GM18511 (cell line): ENCODE measurements at regions not wholly inside any gene's neighbourhood (a gene's known extent, or its start where the extent isn't known, plus 50 kb on each side); places are given as distances from the start of the nearest gene placed in this dataset.
"Not testable (repeated sequence)": the region's sequence is repeated elsewhere in the genome, so short reads cannot be mapped to it uniquely, and the experiment has no call there.

Experiments
- ATAC-seq: cut with Tn5 transposase; IDR thresholded peaks from one replicate; pipeline ENCODE4 v1.9.1; 2021; ENCODE audit warnings: mild to moderate bottlenecking, moderate library complexity; ENCODE audit not compliant: unreplicated experiment

DNA sequence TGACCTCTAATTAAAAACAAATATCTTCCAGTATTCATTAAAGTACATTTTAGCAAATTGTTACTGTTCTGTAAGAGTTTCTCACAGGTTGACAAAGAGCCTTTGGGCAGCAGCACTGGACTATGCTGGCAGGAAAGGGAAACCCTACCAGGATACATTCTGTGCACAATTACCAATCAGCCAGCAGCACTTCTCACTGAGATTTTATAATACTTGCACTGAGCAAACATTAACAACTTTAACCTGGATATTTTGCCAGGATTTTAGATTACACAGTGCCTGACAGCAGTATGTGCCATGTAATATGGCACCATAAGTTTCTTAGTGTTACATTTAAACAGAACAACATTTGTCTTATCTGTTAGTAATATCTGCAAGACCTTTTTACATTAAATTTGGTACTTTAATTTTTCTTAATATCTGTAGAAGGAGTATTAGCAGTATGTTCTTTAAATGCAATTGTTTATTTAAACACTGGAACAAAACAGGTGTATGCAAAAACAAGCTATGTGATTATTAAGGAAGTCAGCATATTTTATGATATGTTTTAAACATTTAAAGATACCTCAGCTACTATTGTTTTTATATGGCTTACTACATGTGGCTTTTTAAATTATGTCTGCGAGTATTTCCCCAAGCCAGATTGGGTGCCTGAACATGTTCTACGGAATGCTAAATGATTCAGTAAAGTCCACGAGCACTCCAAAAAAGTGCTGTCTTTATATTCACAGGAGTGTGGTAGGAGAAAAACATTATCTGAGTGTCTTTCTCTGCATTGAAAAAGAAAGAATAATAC is 699.0 kb upstream of the LUZP2 start:
- ATAC-seq = no peak

DNA sequence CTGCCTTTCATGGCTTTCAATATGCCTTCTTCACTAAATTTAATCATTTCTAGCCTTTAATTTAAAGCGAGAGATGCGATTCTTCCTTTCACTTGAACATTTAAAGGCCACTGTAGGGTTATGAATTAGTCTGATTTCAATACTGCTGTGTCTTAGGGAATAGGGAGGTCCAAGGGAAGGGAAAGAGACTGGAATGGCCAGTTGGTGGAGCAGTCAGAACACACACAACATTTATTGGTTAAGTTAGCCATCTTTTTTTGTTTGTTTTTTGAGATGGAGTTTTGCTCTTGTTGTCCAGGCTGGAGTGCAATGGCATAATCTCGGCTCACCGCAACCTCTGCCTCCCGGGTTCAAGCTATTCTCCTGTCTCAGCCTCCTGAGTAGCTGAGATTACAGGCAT is 662.5 kb upstream of the LUZP2 start:
- not testable (repeated sequence) for ATAC-seq

DNA sequence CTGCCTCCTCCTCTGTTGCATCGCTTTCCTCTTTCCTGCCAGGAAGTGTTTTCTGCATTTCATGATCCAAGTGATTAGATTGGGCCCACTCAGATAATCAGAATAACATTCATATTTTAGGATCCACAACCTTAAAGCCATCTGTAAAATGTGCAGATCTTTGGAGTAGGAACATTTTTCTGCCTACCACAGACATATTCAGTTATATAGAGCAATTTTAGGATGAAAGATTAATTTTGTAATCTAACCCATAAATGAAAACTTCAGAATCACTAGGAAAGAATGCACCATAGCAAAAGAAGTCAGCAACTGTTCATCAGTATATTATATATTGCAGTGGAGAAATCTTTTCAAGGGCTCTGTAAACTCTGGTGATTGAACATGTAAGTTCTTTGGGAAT is 659.9 kb upstream of the LUZP2 start:
- no peak for ATAC-seq

DNA sequence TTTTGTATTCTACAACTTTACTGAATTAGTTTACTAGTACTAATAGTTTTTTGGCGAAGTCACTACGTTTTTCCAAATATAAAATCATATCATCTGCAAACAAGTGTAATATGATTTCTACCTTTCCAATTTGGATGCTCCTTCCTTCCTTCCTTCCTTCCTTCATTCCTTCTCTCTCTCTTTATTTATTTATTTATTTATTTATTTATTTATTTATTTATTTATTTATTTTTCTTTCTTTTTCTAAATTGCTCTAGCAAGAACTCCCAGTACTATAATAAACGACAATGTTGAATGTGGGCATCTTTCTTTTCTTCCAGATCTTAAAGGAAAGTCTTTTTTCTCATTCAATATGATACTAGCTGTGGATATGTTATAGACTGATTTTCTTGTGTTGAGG is 656.0 kb upstream of the LUZP2 start:
- no peak for ATAC-seq

DNA sequence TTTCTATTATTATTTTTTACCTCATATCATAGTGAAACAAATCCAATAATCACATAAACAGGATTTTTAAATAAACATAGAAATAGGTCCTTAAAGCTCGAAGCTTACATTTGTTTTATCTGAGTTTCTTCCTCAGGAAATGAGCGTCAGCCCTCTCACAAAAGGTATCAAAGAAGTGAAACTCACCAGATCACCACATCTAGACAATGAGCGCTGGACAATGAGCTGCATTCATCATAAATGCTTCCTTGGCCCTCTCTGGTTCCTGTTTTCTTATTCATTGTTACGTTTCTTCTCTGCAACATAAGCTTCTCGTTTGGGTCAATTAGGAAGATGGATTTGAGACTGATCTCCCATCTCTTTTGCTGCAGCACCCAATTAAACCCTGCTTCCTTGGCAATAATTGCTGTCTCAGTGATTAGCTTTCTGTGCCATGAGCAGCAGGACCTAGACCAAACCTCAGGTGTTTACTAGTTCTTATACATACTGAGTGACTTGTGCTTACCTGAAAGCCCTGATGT is 649.9 kb upstream of the LUZP2 start:
- ATAC-seq = no peak

DNA sequence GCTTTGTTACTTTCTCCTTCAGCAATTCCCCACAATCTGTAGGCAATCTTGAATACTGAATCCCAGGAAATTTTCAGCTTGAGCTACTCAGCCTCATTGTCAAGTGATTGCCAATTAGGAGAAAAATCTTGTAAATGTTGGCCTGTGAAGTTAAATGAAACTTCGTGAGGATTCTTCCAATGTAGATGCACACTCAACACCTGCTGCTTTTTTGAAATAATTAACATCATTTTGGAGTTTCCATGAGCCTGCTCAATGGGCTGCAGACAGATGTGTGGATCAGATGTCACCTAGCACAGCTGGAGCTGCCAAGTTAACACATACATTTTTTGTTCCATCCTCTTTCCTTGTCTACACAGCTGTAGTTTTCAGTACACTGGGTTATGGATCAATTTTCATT is 645.6 kb upstream of the LUZP2 start:
- ATAC-seq = no peak

DNA sequence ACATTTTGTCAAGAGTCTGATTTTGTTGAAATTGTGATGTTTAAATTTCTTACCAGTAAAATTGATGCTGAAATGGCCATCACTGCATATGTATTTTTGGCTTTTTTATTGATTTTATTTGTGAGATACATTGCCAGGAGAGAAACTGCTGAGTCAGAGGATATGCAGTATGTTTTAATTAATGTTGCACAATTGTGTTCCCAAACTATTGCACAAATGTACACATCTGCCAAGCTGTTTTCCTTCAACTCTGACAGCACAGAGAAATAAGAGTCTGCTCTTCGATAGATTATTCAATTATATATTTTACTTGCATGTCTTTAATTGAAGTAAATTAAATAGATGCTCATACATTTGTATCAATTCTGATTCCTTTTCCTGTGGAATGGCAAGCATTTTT is 640.2 kb upstream of the LUZP2 start:
- no peak for ATAC-seq

DNA sequence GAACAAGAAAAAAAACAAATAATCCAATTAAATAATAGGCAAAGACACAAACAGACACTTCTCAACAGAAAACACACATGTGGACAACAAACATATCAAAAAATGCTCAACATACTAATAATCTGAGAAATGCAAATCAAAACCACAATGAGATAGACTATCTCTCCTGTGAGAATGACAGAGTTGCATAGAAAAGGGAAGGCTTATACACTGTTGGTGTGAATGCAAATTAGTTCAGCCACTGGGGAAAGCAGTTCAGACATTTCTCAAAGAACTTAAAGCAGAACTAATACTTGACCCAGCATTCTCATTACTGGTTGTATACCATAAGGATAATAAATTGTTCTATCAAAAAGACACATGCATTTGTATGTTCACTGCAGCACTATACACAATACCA is 637.8 kb upstream of the LUZP2 start:
- no peak for ATAC-seq

DNA sequence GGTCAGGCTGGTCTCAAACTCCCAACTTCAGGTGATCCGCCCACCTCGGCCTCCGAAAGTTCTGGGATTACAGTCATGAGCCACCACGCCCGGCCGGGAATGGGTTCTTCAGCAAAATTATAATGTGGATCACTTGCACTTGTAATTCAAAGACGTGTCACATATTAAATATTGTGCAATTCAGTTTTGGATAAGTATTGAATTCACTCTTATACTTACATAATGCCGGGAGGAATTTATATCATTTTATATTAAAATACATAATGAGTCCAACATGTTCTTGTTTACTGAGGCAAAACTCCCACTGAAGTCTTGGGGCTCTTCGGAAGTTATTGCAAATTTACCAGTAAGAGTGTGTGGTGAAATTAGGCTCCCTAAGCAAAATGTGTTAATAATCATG is 635.2 kb upstream of the LUZP2 start:
- ATAC-seq = no peak

DNA sequence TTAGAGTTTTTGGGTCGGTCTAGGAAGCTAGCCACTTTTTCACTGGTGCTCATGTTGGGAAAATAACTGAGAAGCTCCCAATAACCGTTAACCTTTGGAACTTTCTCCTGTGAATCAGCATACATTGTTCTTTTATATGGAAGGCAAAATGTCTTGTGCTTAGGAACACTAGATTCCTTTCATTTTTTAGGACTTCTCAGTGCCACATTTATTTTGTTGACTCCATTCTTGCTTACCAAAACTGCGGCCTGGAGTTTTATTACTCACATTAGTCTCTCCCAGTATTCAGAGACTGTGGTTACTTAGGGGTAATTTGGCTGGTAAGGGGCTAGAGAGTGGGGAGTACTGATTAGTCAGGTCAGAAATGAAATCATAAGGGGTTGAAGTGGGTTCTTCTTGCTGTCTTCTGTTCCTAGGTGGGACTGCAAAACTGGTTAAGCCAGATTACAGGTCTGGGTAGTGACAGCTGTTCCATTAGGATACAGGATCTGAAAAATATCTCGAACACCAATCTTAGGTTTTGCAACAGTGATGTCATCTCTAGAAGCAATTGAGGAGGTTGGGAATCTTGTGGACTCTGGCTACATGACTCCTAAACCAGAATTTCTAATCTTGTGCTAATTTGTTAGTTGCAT is 631.4 kb upstream of the LUZP2 start:
- ATAC-seq = no peak

DNA sequence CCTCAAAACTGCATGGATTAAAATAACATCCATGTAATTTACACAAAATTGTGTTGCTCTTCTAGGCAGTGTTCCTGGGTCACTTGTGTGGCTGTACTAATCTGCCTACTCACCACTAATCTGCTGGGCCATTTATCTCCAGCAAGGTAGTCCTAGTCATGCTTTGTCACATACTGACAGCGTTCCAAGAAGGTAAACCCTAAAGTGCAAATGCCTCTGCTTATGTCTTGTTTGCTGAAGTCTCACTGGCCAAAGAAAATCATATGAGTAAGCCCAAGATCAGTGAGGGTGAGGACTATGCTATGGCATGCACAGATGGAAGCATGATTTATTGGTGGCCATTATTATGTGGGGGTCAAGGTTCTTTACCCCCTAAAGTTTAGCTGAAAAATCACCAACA is 630.2 kb upstream of the LUZP2 start:
- ATAC-seq = no peak

DNA sequence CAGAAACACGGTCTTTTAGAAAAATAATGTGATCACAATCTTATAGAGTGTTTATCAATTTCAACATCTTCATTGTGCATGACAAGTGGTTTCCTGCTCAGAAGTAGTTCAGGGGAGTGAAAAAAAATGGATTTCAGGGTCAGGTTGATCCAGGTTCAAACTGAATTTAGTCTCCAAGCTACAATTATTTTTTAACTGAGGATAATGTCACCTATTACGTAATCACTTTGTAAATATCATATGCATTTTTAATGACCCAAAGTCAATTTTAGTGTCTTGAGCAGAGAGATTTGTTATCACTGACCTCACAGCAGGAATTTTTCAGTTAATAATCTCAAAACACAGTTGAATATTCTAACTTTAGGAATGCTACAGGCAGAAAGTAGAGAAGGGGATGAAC is 627.2 kb upstream of the LUZP2 start:
- ATAC-seq = no peak

DNA sequence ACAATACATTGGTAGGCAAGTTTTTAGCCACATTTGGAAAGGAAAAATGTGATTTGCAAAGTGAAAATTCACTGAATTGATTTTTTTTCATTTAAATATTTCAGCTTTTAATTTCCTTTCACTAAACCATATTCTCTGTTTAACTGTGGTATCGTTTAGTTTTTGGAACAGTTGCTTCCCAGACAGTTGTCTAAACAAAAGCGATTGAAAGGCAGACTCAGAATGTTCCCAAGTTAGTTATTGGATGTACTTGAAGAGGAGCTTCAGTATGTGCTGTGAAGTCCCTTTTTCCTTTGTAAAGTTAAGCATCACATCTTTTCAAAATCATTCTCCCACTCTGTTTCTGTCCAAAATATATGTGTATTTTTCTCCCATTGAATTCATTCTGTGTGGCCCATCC is 623.4 kb upstream of the LUZP2 start:
- ATAC-seq = no peak

DNA sequence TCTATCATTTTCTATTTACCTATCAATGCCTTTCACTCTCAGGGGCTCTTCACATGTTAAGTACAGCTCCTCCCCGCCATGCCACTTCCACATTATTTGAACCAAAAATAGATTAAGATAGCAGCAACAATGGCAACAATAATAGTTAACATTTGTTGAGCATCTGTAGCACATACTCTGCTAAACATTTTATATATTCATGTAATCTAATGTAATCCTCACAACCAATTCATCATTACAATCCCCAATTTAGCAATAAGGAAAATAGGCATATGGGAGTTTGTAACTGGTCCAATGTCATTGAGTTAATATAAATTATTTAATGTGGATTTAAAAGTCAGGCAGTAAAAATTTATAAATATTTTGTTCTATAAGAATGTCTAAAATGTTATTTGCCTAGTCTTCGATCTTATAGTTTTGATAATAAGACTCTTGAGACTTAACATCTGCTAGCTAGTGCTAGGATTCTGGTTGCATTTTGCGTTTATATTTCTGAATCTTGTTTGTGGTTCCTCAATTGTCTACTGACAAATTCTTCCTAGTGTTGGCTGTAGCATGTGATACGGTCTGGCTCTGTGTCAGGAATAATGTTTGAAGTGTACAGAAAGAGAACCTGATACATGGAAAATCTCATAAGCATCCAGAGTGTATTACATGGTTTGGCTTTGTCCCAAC is 621.5 kb upstream of the LUZP2 start:
- ATAC-seq = no peak

DNA sequence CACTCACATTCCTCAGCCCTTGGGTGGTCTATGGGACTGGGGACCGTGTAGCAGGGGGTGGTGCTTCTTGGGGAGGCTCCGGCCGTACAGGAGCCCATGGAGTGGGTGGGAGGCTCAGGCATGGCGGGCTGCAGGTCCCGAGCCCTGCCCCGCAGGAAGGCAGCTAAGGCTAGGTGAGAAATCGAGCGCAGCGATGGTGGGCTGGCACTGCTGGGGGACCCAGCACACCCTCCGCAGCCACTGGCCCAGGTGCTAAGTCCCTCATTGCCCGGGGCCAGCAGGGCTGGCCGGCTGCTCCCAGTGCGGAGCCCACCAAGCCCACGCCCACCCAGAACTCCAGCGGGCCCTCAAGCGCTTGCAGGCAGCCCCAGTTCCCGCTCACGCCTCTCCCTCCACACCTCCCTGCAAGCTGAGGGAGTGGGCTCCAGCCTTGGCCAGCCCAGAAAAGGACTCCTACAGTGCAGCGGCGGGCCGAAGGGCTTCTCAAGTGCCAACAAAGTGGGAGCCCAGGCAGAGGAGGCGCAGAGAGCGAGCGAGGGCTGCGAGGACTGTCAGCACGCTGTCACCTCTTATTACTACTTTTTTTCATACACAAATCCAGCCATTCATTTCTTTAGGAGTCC is 613.3 kb upstream of the LUZP2 start:
- not testable (repeated sequence) for ATAC-seq

DNA sequence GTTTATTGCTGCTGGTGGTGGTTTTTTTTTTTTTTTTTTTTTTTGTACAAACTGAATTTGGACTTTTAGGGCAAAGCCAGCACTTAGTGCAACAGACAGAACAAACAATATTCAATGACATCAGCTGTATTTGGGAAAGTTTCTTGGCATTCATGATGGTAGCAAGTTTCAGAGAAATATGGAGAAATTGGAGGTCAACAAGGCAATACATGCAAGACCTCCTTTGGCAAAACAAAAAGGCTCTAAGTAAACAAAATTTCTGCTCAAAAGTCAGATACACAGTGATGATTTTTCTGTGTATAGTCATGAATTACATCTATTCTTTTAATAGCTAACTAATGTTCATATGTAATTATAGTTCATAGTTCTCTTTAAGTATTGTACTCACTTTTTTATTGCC is 612.5 kb upstream of the LUZP2 start:
- ATAC-seq = no peak

DNA sequence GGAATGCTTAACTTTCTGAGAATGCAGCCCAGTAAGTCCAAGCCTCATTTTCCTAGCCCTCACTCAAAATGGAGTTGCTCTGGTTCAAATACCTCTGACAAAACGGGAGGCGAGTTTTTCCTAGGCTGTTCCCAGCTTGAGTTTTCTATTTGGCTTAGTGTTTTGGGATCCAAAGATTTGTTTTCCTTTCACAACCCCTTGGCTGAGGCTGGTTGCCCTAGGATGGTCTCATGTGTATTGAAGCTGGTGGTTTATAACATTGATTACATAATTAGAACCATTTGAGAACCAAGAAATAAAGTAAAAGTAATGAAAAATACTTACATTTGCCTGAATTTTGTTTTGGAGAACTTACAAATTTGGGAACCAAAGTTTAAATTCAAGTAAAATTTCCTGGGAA is 611.1 kb upstream of the LUZP2 start:
- no peak for ATAC-seq

DNA sequence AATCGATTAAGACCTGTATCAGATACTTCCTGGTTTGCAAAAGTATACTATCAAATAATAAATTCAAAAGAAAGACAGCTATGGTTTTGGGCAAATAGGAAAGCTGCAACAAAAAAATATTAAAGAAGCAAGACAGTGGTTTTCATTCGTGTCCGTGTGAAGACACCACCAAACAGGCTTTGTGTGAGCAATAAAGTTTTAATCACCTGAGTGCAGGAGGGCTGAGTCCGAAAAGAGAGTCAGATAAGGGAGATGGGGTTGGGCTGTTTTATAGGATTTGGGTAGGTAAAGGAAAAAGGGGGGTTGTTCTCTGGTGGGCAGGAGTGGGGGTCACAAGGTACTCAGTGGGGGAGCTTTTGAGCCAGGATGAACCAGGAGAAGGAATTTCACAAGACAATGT is 609.7 kb upstream of the LUZP2 start:
- ATAC-seq = not testable (repeated sequence)

DNA sequence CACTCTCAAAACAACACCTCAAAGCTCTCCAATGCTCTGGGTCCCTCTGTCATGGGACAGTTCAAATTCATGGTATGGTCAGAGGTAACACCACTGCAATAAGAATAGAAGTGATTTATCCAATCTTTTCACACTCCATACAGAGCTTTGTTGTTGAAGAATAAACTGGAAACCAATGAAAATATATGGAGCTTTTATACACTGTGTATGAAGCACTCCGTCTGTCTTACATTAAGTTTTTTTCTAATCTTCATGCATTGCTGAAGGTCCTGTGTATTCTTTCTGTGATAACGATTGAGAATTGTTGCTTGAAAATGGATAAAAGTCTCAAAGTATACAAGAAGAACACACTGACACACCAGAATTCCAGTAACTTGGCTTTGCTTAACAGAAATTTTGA is 603.7 kb upstream of the LUZP2 start:
- no peak for ATAC-seq

DNA sequence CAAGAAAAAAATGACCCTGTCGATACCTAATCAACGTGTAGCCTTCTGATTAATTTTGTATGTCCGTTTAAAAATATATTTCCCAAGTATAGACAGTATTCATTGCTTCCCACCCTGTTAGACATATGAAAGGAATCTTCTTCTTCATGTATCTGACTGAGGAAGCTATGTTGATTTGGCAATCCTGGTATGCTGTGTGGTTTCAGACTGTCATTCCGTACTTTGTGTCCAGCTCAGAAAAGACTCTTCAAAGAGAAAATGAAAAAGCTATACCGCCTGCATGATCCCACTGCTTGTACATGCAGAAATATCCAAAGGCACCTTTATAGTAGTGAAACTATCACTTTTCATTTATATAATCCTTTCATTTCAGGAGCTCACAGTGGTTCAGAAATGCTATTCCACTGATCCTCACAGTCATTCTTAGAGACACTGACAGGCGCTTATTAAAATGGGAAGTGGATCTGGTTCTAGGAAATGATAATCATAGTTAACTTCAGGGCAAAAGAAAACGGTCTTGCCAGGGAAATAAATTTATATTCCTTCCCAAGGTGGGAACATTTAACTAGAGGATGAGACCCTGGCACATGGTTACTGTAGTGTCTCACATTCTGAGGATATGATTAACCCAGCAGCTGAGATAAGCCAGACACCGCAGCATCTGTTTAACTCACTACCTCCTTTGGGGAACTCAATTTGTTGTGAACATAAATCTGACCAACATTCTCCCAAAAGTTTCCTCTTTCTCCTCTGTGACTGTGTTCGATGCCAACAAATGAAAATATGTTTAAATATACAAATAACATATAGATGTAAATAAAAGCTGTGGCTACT is 599.2 kb upstream of the LUZP2 start:
- ATAC-seq = no peak
